B cell (primary cell): ENCODE measurements at regions not wholly inside any gene's neighbourhood (a gene's known extent, or its start where the extent isn't known, plus 50 kb on each side); places are given as distances from the start of the nearest gene placed in this dataset.

Experiments used
- EZH2 ChIP-seq: IDR thresholded peaks from 2 replicates; pipeline ENCODE4 v1.6.1; 2012; ENCODE audit warnings: borderline replicate concordance, low read depth, mild to moderate bottlenecking, moderate library complexity, low read length; ENCODE audit not compliant: insufficient read depth, poor library complexity, severe bottlenecking
- TF ChIP-seq, protein P1 (sequence below): fragments of 200-600 bp; IDR thresholded peaks from one replicate; pipeline ENCODE4 v1.8.0; 2022; ENCODE audit warnings: antibody characterized with exemption, mild to moderate bottlenecking

GRCh38 chr2:191627518-191627917, 50.4 kb upstream of the NABP1 start:
- TF ChIP-seq, protein P1, sequence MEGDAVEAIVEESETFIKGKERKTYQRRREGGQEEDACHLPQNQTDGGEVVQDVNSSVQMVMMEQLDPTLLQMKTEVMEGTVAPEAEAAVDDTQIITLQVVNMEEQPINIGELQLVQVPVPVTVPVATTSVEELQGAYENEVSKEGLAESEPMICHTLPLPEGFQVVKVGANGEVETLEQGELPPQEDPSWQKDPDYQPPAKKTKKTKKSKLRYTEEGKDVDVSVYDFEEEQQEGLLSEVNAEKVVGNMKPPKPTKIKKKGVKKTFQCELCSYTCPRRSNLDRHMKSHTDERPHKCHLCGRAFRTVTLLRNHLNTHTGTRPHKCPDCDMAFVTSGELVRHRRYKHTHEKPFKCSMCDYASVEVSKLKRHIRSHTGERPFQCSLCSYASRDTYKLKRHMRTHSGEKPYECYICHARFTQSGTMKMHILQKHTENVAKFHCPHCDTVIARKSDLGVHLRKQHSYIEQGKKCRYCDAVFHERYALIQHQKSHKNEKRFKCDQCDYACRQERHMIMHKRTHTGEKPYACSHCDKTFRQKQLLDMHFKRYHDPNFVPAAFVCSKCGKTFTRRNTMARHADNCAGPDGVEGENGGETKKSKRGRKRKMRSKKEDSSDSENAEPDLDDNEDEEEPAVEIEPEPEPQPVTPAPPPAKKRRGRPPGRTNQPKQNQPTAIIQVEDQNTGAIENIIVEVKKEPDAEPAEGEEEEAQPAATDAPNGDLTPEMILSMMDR, result no peak
- no peak for TF ChIP-seq EZH2
